HG02759 (cell line): ENCODE measurements at regions not wholly inside any gene's neighbourhood (a gene's known extent, or its start where the extent isn't known, plus 50 kb on each side); places are given as distances from the start of the nearest gene placed in this dataset.
A peak's percentile ranks its signal among the peaks of the same experiment; 100 is the strongest.
"Not testable (repeated sequence)": the region's sequence is repeated elsewhere in the genome, so short reads cannot be mapped to it uniquely, and the experiment has no call there.

ENCODE experiments used
- ATAC-seq: cut with Tn5 transposase; IDR thresholded peaks from one replicate; pipeline ENCODE4 v1.9.1; 2021; ENCODE audit warnings: mild to moderate bottlenecking, moderate library complexity; ENCODE audit not compliant: unreplicated experiment

DNA sequence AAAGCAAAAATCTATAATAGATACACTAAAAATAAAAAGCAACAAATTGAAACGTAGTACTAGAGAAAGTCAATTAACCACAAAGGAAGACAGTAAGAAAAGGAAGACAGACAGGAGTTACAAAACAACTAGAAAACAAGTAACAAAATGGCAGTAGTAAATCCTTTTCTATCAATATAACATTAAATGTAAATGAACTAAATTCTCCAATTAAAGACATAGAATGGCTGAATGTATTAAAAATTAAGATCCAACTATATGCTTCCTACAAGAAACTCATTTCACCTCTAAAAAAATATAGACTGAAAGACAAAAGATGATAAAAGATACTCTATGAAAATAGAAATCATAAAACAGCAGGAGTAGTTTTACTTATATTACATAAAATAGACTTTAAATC is 79.1 kb downstream of the CTH start:
- ATAC-seq, result no peak

DNA sequence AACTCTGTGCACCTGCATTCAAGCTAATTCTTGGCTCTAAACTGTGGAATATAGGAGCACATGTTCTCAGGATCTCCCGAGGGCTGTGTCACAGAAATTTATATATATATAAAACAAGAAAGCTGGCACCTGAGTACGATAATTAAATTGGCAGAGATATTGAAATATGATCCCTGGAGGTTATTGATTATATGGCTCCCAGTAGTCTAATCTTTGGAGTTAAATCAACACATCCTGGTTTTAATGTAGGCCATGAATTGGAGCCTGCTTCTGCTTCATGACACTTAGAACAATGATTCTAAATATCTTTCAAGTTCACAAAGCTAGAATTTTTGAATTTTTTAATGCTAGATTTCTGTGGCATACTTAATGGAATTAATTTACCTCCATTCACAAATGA is 84.3 kb downstream of the CTH start:
- ATAC-seq, result no peak

DNA sequence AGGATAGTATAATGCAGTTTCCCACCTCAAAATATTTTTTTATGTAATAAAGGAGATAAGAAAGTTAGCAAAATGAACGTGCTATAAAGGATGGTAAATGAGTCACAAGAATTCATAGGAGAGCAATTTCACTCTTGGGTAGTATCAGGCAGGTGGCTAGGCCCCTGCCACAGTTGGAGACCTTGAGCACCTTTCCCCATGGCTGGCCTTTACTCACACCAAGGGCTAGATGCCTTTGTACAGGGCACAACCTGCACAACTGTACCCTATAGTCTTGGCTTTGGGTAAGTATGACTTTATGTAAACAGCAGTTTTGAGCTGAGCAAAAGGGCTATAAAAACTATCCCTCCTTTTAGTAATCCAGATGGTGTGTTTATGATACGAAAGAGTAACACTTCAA is 85.1 kb downstream of the CTH start:
- ATAC-seq, result no peak

DNA sequence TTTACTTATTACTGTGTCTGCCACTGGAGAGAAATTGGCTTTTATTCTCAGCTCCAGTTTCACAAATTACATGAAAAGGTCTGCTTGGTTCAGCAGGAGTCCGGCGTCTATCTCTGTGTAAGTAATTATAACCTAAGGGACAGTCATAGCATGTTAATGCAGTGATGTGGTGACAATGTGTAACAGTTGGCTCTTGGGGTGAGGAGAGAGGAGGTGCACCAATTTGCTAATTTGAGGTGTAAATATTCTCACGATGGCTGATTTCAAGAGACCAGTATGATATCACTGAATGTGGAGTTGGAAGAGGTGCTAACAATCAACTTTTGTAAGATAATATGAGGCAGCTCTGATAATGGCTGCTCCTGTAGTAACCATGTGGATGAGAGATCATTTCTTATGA is 86.1 kb downstream of the CTH start:
- no peak for ATAC-seq

DNA sequence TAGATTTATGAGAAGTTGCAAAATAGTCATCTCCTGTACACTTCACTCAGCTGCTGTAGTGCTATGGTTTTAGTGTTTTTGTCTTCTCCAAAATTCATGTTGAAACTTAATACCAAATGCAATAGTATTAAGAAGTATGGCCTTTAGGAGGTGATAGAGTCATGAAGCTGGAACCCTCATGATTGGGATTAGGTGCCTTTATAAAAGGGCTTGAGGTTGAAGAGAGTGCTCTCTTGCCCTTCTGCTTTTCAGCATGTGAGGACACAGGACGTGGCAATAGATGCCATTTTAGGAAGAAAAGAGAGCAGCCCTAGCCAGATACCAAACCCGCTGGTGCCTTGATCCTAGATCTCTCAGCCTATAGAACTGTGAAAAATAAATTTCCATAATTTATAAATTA is 87.6 kb downstream of the CTH start:
- no peak for ATAC-seq

DNA sequence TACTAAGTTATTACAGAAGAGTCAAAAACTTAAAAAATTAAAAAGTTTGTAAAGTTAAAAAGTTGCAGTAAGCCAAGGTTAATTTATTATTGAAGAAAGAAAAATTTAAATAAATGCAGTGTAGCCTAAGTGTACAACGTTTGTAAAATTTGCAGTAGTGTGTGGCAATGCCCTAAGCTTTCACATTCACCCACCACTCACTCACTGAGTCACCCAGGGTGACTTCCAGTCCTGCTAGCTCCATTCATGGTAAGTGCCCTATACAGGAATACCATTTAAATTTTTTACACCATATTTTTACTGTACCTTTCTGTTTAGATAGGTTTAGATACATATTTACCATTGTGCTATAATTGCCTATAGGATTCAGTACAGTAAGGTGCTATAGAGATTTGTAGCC is 88.6 kb downstream of the CTH start:
- ATAC-seq, result no peak

DNA sequence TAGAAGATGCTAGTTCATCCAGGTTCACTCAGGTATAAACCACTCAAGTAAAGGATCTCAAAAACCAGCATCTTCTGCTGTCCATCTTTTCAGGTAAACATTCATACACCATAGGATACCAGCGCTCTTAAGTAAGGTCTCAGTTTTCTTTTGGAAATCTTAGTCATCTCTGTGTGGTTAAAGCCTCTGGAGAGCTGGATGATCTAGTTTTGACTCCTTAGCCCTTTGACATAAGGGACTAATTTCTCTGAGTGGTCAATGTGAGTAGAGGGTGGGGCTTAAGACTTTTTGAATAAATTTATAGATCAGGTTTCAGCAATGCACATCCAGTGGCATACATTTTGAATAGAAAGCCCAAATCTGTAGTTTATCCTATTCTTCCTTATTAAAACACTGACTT is 92.3 kb downstream of the CTH start:
- no peak for ATAC-seq

DNA sequence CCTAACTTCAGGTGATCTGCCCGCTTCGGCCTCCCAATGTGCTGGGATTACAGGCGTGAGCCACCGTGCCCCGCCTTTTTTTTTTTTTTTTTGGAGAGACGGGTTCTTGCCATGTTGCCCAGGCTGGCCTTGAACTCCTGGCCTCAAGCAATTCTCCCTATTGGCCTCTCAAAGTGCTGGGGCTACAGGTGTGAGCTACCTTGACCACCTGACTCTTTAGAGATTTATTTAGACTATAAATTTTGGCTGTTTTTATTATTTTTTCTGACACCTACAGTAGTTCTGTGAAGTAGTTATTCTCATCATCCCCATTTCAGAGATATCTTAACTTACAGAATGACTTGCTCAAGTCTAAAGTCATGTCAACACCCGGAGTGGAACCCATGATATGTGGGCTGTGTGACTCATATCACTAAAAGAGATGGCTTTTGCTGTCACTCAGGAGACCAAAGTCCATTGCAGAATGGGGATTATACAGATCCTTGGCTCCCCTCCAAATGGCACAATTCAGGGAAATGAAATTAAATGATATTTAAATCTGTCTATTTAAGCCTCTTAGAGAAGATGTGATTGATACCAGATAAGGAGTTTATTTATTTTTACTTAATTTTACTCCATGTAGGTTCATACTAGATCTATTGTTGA is 93.2 kb downstream of the CTH start:
- peak; percentile 98 for ATAC-seq

DNA sequence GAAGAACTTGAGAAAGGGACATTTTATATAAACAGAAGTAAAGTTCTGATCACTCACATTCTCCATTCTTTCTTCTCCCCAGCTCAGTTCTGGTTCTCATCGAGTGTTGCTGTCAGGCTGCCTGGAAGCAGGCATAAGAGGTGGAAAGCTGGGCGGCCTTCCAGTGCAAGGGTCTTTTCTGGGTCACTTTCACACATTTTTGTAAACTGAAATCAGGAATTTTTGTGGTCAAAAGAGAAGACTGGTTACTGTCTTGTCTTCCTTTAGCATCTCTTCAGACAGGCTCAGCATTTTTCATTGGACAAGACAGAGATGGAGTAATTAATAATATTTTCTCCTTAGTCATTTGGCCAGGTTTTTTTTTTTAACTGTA is 93.7 kb downstream of the CTH start:
- ATAC-seq, result peak; percentile 20

DNA sequence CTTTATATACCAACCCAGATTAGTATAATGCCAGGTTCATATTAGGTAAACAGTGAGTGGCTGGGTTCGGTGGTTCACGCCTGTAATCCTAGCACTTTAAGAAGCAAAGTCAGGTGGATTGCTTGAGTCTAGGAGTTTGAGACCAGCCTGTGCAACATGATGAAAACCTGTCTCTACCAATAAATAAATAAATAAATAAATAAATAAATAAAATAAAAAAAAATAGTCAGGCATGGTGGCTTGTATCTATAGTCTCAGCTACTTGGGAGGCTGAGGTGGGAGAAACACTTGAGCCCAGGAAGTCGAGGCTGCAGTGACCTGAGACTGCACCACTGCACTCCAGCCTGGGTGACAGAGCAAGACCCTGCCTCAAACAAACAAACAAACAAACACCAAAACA is 96.9 kb downstream of the CTH start:
- ATAC-seq, result not testable (repeated sequence)

DNA sequence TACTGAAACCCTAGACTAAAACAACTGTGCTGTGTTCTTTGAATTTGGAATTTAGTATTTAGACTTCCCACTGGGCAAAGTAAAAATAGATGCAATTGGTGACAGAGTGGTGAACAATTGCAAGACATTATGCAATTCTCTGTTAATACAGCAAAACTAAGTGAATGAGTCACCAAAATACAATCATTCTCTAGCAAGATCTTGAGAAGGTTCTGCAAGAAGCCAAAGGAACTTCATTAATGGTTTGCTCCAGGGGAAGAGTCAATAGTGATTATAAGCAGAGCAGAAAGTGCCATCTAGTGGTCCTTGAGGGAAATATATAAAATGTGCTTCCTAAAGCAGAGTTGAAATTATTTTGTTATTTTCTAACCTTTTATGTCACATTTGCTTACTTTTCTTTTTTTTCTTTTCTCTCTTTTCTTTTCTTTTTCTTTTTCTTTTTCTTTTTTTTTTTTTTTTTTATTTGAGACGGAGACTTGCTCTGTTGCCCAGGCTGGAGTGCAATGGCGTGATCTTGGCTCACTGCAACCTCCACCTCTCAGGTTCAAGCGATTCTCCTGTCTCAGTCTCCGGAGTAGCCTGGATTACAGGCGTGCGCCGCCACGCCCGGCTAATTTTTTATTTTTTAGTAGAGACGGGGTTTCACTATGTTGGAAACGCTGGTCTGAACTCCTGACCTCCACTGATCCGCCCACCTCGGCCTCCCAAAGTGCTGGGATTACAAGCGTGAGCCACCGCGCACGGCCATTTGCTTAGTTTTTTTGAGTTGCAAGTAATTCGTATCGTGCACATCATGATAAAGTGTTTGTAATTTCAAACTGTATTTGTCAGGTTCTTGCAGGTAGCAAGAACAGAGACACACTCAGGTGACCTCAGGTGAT is 99.2 kb downstream of the CTH start:
- peak; percentile 87 for ATAC-seq

DNA sequence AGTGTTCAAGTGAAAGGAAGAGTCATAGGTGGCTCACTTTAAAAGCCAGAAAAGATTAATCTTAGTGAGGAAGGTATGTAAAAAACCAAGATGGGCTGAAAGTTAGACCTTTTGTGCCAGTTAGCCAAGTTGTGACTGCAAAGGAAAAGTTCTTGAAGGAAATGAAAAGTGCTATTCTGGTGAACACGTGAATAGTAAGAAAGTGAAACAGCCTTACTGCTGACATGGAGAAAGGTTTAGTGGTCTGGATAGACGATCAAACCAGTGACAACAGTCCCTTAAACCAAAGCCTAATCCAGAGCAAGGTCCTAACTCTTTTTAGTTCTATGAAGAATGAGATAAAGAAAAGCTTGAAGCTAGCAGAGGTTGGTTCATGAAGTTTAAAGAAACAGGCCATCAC is 106.4 kb downstream of the CTH start:
- peak; percentile 69 for ATAC-seq

DNA sequence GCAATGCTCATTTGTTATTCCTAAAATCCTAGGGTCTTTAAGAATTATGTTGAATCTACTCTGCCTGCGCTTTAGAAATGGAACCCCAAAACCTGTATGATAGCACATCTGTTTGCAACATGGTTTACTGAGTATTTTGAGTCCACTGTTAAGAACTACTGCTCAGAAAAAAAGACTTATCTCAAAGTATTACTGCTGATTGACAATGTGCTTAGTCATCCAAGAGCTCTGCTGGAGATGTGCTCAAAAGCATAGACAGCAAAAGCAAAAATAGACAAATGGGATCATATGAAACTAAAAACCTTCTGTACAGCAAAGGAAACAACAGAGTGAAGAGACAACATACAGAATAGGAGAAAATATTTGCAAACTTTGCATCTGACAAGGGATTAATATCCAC is 107.0 kb downstream of the CTH start:
- ATAC-seq, result peak; percentile 21

DNA sequence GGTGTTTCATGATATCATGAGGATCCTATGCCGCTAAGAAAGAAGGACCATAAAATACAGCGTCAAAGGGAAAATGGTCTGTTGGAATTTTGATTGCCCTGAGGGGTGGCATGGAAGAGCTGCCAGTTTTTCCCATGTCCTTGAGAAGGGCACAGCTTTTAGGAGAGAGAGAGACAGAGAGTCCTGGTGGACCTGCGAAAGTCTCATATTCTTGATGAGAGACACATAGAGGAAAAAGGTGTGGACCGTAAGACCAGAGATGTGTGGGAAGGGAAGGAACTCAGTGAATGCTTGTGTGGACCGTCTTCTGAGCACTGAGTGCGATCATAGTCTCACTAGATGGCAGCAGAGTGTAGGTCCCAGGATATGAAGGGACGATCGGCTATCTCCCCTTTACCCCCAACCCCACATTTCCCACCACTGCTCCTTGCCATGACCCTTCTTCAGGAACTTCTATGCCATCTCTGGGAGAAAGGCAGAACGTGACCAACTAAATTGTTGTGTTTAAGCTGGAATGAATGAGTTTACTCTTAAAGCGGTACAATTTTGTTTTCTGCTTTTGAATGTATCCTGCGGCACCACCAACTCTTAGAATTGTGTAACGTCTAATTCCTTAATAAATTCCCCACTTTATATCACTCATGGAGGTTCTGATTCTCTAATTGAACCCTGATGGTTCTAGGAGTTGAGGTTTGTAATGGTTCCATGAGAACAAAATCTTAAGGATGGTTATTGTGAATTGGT is 117.7 kb downstream of the CTH start:
- peak; percentile 73 for ATAC-seq

DNA sequence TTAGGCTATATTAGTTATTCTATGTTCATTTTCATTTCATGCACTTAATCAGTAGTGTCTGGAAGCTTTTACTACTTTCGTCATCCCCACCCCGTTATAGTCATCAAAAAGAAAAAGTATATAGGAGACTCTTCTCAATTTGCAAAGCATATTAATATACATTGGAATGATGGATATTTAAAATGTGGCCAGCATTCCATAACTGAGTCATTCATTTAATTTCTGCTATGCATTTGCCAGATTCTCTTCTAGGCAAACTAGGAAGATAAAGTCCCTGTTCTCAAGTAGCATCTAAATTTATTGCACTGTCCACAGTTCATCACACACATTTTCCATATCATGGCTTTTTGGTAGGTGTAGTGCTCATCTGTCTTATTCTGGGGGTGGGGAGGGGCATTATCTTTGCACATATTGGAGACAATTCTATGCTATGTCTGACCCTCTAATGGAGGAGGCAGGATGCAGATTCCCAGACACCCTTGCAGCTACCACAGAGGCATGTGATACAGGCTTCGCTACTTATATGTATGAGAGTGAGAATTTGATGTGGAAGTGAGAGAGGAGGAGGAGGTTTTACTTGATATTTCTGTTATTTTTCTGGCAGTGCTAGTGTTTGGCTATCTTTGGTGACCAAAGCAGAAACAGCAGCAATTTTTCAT is 125.8 kb downstream of the CTH start:
- no peak for ATAC-seq

DNA sequence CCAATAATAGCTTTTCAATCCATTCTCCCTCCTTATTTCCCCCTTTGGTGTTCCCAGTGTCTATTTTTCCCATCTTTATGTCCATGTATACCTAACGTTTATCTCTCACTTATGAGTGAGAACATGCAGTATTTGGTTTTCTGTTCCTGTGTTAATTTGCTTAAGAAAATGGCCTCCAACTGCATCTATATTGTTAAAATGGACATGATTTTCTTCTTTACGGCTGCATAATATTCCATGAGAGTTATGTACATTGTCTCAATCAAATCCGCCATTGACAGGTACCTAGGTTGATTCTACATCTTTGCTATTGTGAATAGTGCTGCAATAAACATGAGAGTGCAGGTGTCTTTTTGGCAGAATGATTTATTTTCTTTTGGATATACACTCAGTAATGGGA is 126.7 kb downstream of the CTH start:
- no peak for ATAC-seq

DNA sequence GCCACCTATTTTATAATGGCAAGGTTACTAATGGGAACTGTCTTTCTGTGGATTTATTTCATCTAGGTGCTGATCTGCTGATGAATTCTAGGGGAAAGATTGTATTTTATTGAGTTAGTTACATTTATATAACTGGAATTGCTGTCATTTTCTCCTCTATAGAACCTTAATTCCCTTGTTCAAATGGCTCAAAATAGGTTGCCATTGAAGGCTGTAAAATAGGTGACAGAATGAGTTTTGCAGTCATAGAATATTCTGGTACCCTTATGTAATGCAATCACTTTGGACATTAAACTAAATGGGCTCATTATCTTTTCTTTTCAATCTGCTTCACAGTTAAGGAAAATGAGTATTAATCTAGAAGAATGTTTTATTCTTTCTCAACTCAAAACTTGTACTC is 131.0 kb downstream of the CTH start:
- ATAC-seq, result no peak

DNA sequence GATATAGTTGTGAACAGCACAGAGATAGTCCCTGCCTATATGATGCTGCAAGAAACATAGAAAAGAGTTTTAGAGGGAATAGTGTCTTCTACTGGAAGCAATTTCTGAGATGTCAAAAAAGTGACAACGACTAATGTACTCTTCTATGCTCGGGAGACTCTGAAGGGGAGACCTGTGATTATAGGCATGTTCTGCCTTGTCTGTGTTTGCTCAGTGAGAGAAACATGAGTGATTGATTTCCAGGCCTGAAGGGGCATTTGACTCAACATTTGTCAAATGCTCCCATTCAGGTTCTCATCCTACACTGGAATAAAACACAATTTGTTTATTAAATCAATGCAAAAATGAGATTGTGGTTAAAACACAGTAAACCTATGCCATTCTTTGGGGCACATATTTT is 131.8 kb downstream of the CTH start:
- ATAC-seq, result no peak

DNA sequence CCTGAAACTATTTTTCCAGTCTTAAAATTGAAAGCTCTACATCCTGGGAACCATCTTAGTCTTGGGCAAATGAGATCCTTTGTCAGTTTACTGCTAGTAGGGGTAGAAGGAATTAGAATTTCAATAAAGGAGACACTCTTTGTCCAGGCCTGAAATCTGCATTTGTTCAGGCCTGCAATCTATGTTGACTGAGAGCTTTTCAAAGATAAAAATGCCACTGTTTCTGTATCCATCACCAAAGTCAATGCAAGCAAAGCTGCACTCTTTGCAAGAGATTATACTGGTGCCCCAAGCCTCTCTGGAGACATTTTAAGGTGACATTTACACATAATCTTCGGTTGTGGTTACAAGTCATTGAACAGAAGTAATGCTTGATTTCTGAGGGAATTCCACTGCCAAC is 135.7 kb downstream of the CTH start:
- no peak for ATAC-seq

DNA sequence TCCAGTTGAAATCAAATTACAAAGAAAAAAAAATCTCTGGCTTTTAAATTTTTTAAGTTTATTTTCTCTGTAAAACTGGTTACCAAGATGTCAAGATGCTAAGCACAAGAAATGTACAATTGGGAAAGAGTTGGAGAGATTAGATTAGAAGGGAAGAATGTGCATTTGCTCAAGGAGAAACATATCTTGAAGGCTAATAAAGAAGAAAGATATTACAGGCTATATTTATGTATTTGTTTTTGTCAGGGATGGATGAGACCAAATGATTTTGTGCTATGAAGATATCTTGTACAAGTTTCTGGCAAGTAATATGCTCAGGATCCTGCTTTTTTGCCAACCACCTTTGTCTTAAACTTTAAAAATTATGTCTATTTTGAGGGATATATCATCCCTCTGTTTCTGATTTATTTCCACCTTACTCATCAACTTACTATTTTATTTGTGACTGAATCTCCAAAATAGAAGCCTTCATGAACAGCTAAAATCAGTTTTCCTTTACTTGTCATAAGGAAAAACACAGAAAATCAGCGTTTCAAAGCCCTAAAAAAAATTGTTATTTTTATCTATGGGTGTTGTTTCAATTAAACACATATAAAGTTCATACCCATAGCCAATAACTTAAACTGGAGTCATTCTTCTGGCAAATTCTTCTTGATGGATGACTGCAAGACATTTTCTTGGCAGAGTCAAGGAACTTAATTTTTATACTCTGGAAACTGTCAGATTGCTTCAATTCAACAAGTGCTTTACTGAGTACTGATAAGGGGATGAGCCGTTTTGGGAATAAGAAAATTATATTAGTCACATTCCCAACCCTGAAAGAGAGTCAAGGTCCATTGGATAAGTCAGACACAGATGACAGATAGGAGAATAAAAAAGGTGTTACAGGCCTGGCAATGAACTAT is 141.8 kb downstream of the CTH start:
- no peak for ATAC-seq
